GM21367 (cell line): ENCODE measurements at regions not wholly inside any gene's neighbourhood (a gene's known extent, or its start where the extent isn't known, plus 50 kb on each side); places are given as distances from the start of the nearest gene placed in this dataset.

ENCODE experiments used
- ATAC-seq: cut with Tn5 transposase; IDR thresholded peaks from one replicate; pipeline ENCODE4 v1.9.1; 2021; ENCODE audit not compliant: unreplicated experiment

GRCh38 chr1:175829845-175830244 is 86.5 kb upstream of the TNR start:
- no peak for ATAC-seq

GRCh38 chr1:175826705-175827104 is 83.3 kb upstream of the TNR start:
- ATAC-seq = no peak

- no peak for ATAC-seq
These were observed 80.7 kb upstream of the TNR start for GRCh38 chr1:175824079-175824478.

GRCh38 chr1:175823406-175823805 is 80.0 kb upstream of the TNR start:
- ATAC-seq = no peak

GRCh38 chr1:175822580-175822979 is 79.2 kb upstream of the TNR start:
- no peak for ATAC-seq

- no peak for ATAC-seq
These were observed 77.1 kb upstream of the TNR start for GRCh38 chr1:175820456-175821025.

- ATAC-seq = no peak
These were observed 75.5 kb upstream of the TNR start for GRCh38 chr1:175818929-175819328.

- no peak for ATAC-seq
These were observed 74.0 kb upstream of the TNR start for GRCh38 chr1:175817445-175817844.

- no peak for ATAC-seq
These were observed 71.5 kb upstream of the TNR start for GRCh38 chr1:175814885-175815284.

- ATAC-seq = no peak
These were observed 69.5 kb upstream of the TNR start for GRCh38 chr1:175812936-175813335.

- no peak for ATAC-seq
These were observed 66.9 kb upstream of the TNR start for GRCh38 chr1:175810305-175810704.

- ATAC-seq = no peak
These were observed 65.6 kb upstream of the TNR start for GRCh38 chr1:175808999-175809398.

- ATAC-seq = no peak
These were observed 65.2 kb upstream of the TNR start for GRCh38 chr1:175808573-175808972.

GRCh38 chr1:175804561-175804960 is 61.2 kb upstream of the TNR start:
- ATAC-seq = no peak

GRCh38 chr1:175803413-175803812 is 60.0 kb upstream of the TNR start:
- ATAC-seq = no peak

- ATAC-seq = no peak
These were observed 59.2 kb upstream of the TNR start for GRCh38 chr1:175802407-175803123.

GRCh38 chr1:175801979-175802378 is 58.6 kb upstream of the TNR start:
- no peak for ATAC-seq

GRCh38 chr1:175797576-175797975 is 54.2 kb upstream of the TNR start:
- ATAC-seq = no peak

- ATAC-seq = no peak
These were observed 51.2 kb upstream of the TNR start for GRCh38 chr1:175794586-175794985.

GRCh38 chr1:175793617-175794016 is 50.2 kb upstream of the TNR start:
- no peak for ATAC-seq
